HEK293 (cell line): ENCODE measurements at regions not wholly inside any gene's neighbourhood (a gene's known extent, or its start where the extent isn't known, plus 50 kb on each side); places are given as distances from the start of the nearest gene placed in this dataset.

Source experiments
- CTCF ChIA-PET: fragments of 350-600 bp; formaldehyde crosslinking; extraction: SDS; loops from one replicate; lab custom pipeline; 2021; ENCODE audit warnings: antibody characterized with exemption; lab: Yijun Ruan, JAX
- POLR2A ChIA-PET: fragments of 300-600 bp; formaldehyde crosslinking; extraction: SDS; loops from one replicate; lab custom pipeline; 2020; ENCODE audit warnings: antibody characterized with exemption, inconsistent platforms; lab: Yijun Ruan, JAX
- H3K27ac ChIP-seq: fragments of 200-500 bp; sonication (Bioruptor generic); 2 replicates; pipeline ENCODE4 v1.5.1; 2014; ENCODE audit warnings: low read depth, low read length, control low read depth, inconsistent platforms; ENCODE audit errors: extremely low read depth
- H3K36me3 ChIP-seq, 2 experiments: fragments of 200-500 bp in 1 of 2; sonication (Bioruptor generic) in 1 of 2; 1 replicate in 1 of 2; 2 replicates in 1 of 2; pipeline ENCODE4 v1.5.1; 2014 to 2017; ENCODE audit warnings: inconsistent platforms in 2 of 2, low read length in 2 of 2; ENCODE audit not compliant: control insufficient read depth in 2 of 2, insufficient read depth in 1 of 2
- H3K4me1 ChIP-seq: fragments of 200-500 bp; sonication (Bioruptor generic); 2 replicates; pipeline ENCODE4 v1.5.1; 2014; ENCODE audit warnings: mild to moderate bottlenecking, low read length, inconsistent platforms; ENCODE audit not compliant: control insufficient read depth, insufficient read depth
- H3K4me3 ChIP-seq: 2 replicates; pipeline ENCODE4 v1.5.1; 2011; ENCODE audit warnings: low read depth, mild to moderate bottlenecking, control low read depth, low read length, moderate library complexity
- H3K9me3 ChIP-seq: fragments of 200-500 bp; sonication (Bioruptor generic); 2 replicates; pipeline ENCODE4 v1.5.1; 2014; ENCODE audit warnings: low read depth, low read length, inconsistent platforms; ENCODE audit not compliant: control insufficient read depth, insufficient read depth
- ELK4 ChIP-seq: IDR thresholded peaks from 2 replicates; pipeline ENCODE4 v1.6.1; 2011; ENCODE audit warnings: mild to moderate bottlenecking, low read depth, low read length, borderline replicate concordance
- KLF7 ChIP-seq: fragments of 450-650 bp; formaldehyde crosslinking; IDR thresholded peaks from 2 replicates; pipeline ENCODE4 v1.5.1; 2016; ENCODE audit warnings: missing biosample characterization, missing genetic modification characterization, borderline replicate concordance
- KLF8 ChIP-seq: fragments of 450-650 bp; formaldehyde crosslinking; IDR thresholded peaks from 2 replicates; pipeline ENCODE4 v1.5.1; 2016; ENCODE audit warnings: missing biosample characterization, missing genetic modification characterization
- SALL2 ChIP-seq: fragments of 450-650 bp; formaldehyde crosslinking; IDR thresholded peaks from 2 replicates; pipeline ENCODE4 v1.5.0; 2017; ENCODE audit warnings: missing biosample characterization, mild to moderate bottlenecking, missing genetic modification characterization, borderline replicate concordance
- ZBTB17 ChIP-seq: fragments of 450-650 bp; formaldehyde crosslinking; IDR thresholded peaks from 2 replicates; pipeline ENCODE4 v1.5.1; 2016; ENCODE audit warnings: missing biosample characterization, missing genetic modification characterization
- ZBTB48 ChIP-seq: fragments of 450-650 bp; formaldehyde crosslinking; IDR thresholded peaks from 2 replicates; pipeline ENCODE4 v1.5.1; 2016; ENCODE audit warnings: missing biosample characterization, missing genetic modification characterization
- ZFP37 ChIP-seq: fragments of 450-650 bp; formaldehyde crosslinking; IDR thresholded peaks from 2 replicates; pipeline ENCODE4 v1.5.1; 2016; ENCODE audit warnings: missing biosample characterization, missing genetic modification characterization
- ZNF214 ChIP-seq: fragments of 450-650 bp; formaldehyde crosslinking; IDR thresholded peaks from 2 replicates; pipeline ENCODE4 v1.5.1; 2017; ENCODE audit warnings: missing biosample characterization, mild to moderate bottlenecking, missing genetic modification characterization, borderline replicate concordance
- ZNF221 ChIP-seq: fragments of 450-650 bp; formaldehyde crosslinking; IDR thresholded peaks from 2 replicates; pipeline ENCODE4 v1.5.1; 2017; ENCODE audit warnings: missing biosample characterization, missing genetic modification characterization, borderline replicate concordance
- ZNF335 ChIP-seq: fragments of 450-650 bp; formaldehyde crosslinking; conservative IDR thresholded peaks from 2 replicates; pipeline ENCODE4 v1.5.1; 2016; ENCODE audit warnings: missing biosample characterization, missing genetic modification characterization
- ZNF366 ChIP-seq: fragments of 450-650 bp; formaldehyde crosslinking; conservative IDR thresholded peaks from 2 replicates; pipeline ENCODE4 v1.5.1; 2016; ENCODE audit warnings: missing biosample characterization, missing genetic modification characterization
- ZNF394 ChIP-seq: fragments of 450-650 bp; formaldehyde crosslinking; IDR thresholded peaks from 2 replicates; pipeline ENCODE4 v1.5.1; 2016; ENCODE audit warnings: missing biosample characterization, missing genetic modification characterization, mild to moderate bottlenecking, moderate library complexity, borderline replicate concordance
- ZNF501 ChIP-seq: fragments of 450-650 bp; formaldehyde crosslinking; IDR thresholded peaks from 2 replicates; pipeline ENCODE4 v1.5.1; 2016; ENCODE audit warnings: missing biosample characterization, missing genetic modification characterization
- ZNF529 ChIP-seq: fragments of 450-650 bp; formaldehyde crosslinking; IDR thresholded peaks from 2 replicates; pipeline ENCODE4 v1.5.1; 2017; ENCODE audit warnings: missing genetic modification characterization, missing biosample characterization; ENCODE audit not compliant: insufficient replicate concordance
- ZNF548 ChIP-seq: fragments of 450-650 bp; formaldehyde crosslinking; IDR thresholded peaks from 2 replicates; pipeline ENCODE4 v1.5.1; 2016; ENCODE audit warnings: missing biosample characterization, missing genetic modification characterization
- ZNF560 ChIP-seq: fragments of 450-650 bp; formaldehyde crosslinking; IDR thresholded peaks from 2 replicates; pipeline ENCODE4 v1.5.1; 2017; ENCODE audit warnings: missing biosample characterization, missing genetic modification characterization, borderline replicate concordance
- ZNF610 ChIP-seq: fragments of 450-650 bp; formaldehyde crosslinking; IDR thresholded peaks from 2 replicates; pipeline ENCODE4 v1.5.1; 2016; ENCODE audit warnings: missing biosample characterization, missing genetic modification characterization, borderline replicate concordance
- ZNF623 ChIP-seq: fragments of 450-650 bp; formaldehyde crosslinking; IDR thresholded peaks from 2 replicates; pipeline ENCODE4 v1.5.1; 2016; ENCODE audit warnings: missing biosample characterization, missing genetic modification characterization
- ZNF624 ChIP-seq: fragments of 450-650 bp; formaldehyde crosslinking; IDR thresholded peaks from 2 replicates; pipeline ENCODE4 v1.5.1; 2017; ENCODE audit warnings: missing biosample characterization, missing genetic modification characterization
- ZNF658 ChIP-seq: fragments of 450-650 bp; formaldehyde crosslinking; IDR thresholded peaks from 2 replicates; pipeline ENCODE4; 2016; ENCODE audit warnings: missing biosample characterization, missing genetic modification characterization
- ZNF660 ChIP-seq: fragments of 450-650 bp; IDR thresholded peaks from 2 replicates; pipeline ENCODE4 v1.5.1; 2018; ENCODE audit warnings: missing biosample characterization, mild to moderate bottlenecking, missing genetic modification characterization
- ZNF747 ChIP-seq: fragments of 450-650 bp; formaldehyde crosslinking; IDR thresholded peaks from 2 replicates; pipeline ENCODE4 v1.5.1; 2016; ENCODE audit warnings: missing biosample characterization, missing genetic modification characterization
- ZNF785 ChIP-seq: fragments of 450-650 bp; formaldehyde crosslinking; IDR thresholded peaks from 2 replicates; pipeline ENCODE4 v1.5.1; 2016; ENCODE audit warnings: missing biosample characterization, missing genetic modification characterization
- ZNF791 ChIP-seq: fragments of 450-650 bp; formaldehyde crosslinking; IDR thresholded peaks from 2 replicates; pipeline ENCODE4 v1.5.1; 2016; ENCODE audit warnings: missing biosample characterization, missing genetic modification characterization
- ZSCAN16 ChIP-seq: fragments of 450-650 bp; formaldehyde crosslinking; IDR thresholded peaks from 2 replicates; pipeline ENCODE4 v1.5.1; 2016; ENCODE audit warnings: missing biosample characterization, missing genetic modification characterization
- TF ChIP-seq, protein P1 (sequence below): fragments of 450-650 bp; formaldehyde crosslinking; IDR thresholded peaks from 2 replicates; pipeline ENCODE4 v1.5.1; 2017; ENCODE audit warnings: missing biosample characterization, missing genetic modification characterization
- TF ChIP-seq, protein P2 (sequence below): fragments of 450-650 bp; formaldehyde crosslinking; IDR thresholded peaks from 2 replicates; pipeline ENCODE4 v1.5.1; 2016; ENCODE audit warnings: missing biosample characterization, missing genetic modification characterization

DNA sequence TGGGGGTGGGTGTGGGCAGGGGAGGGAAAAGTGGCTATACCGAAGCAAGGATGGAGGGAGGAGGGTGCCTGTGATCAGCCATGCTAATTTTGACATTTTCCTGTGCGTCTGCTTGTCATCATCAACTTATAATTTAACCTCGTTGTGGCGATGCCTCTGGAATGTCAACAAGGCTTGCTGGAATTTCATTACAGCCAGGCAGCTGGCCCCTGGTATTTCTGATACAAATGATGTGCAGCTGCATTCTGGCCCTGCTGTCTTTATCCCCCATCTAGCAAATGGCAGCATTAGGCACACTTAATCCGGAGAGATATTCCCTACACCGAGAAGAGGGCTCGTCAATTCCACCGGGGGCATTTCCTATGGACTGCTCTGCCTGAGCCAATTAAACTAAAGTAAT lies 278.3 kb upstream of the CCL2 start:
- CTCF ChIA-PET: interaction anchor here (0.6 kb wide), 1 partner anchor 45 kb away, joined by 3 read pairs; no protein-coding TSS in a partner anchor

DNA sequence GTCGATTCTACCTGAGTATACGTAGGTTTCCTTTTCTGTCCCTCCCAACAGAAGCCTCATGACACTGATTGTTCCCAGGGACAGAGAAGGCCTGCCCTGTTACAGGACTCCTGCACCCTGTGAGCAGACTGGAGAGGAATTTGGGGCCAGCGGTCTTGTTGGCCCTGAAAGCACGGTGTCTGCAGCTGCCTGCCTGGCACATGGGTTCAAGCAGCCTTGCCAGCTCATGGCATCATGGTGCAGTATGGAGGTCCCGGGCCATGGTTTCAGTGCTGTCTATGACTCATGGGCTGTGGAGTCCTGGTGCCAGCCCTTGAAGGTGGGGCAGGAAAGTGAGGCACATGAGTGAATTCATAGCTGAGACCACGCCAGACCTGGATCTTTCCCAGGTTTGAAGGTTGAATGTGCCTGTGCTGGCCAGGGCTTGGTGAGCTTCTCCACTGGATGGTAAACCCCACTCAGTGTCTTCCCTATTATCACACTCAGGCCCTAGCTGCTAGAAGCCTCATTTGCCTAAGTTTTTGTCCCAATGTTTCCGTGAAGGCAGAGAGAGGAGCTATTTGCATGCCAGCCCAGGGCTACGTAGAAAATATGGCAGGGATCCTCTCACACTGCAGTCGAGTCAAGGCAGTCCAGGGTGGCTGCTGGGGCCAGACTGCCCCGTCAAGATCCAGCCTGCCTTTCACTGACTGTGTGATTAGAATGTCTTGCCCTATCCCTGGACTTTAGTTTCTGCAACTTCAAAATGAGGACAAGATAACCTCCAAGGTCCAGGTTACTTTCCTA lies 277.2 kb upstream of the CCL2 start:
- ChIA-PET POLR2A (no interaction called here), CTCF (no interaction called here)
- H3K9me3 ChIP-seq: no peaks in the 10 kb centered on the region
- no peaks in the 10 kb centered on the region for H3K36me3 ChIP-seq
- no peak overlapping the region for H3K4me3 ChIP-seq
- TF ChIP-seq ZNF658 (tag by site-specific recombination) (no peak), KLF8 (tag by site-specific recombination) (no peak), ZSCAN16 (tag by site-specific recombination) (no peak), ZNF747 (no peak), ZNF529 (no peak), ZNF366 (tag by site-specific recombination) (no peak), ZNF660 (no peak), ZNF221 (tag by site-specific recombination) (no peak), ZNF785 (tag by site-specific recombination) (no peak), SALL2 (no peak), ZNF548 (tag by site-specific recombination) (no peak), ZNF624 (tag by site-specific recombination) (no peak)
- TF ChIP-seq, protein P1, sequence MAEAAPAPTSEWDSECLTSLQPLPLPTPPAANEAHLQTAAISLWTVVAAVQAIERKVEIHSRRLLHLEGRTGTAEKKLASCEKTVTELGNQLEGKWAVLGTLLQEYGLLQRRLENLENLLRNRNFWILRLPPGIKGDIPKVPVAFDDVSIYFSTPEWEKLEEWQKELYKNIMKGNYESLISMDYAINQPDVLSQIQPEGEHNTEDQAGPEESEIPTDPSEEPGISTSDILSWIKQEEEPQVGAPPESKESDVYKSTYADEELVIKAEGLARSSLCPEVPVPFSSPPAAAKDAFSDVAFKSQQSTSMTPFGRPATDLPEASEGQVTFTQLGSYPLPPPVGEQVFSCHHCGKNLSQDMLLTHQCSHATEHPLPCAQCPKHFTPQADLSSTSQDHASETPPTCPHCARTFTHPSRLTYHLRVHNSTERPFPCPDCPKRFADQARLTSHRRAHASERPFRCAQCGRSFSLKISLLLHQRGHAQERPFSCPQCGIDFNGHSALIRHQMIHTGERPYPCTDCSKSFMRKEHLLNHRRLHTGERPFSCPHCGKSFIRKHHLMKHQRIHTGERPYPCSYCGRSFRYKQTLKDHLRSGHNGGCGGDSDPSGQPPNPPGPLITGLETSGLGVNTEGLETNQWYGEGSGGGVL (tag by site-specific recombination): no peak
- TF ChIP-seq, protein P2, sequence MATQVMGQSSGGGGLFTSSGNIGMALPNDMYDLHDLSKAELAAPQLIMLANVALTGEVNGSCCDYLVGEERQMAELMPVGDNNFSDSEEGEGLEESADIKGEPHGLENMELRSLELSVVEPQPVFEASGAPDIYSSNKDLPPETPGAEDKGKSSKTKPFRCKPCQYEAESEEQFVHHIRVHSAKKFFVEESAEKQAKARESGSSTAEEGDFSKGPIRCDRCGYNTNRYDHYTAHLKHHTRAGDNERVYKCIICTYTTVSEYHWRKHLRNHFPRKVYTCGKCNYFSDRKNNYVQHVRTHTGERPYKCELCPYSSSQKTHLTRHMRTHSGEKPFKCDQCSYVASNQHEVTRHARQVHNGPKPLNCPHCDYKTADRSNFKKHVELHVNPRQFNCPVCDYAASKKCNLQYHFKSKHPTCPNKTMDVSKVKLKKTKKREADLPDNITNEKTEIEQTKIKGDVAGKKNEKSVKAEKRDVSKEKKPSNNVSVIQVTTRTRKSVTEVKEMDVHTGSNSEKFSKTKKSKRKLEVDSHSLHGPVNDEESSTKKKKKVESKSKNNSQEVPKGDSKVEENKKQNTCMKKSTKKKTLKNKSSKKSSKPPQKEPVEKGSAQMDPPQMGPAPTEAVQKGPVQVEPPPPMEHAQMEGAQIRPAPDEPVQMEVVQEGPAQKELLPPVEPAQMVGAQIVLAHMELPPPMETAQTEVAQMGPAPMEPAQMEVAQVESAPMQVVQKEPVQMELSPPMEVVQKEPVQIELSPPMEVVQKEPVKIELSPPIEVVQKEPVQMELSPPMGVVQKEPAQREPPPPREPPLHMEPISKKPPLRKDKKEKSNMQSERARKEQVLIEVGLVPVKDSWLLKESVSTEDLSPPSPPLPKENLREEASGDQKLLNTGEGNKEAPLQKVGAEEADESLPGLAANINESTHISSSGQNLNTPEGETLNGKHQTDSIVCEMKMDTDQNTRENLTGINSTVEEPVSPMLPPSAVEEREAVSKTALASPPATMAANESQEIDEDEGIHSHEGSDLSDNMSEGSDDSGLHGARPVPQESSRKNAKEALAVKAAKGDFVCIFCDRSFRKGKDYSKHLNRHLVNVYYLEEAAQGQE (tag by site-specific recombination): no peak
- no peak overlapping the region for H3K27ac ChIP-seq
- peaks cover 17% of the 10 kb centered on the region for H3K4me1 ChIP-seq

More for the DNA sequence above, 278.3 kb upstream of the CCL2 start:
- Histone ChIP-seq H3K36me3 (no peaks in the 10 kb centered on the region), H3K4me1 (peaks cover 7% of the 10 kb centered on the region), H3K9me3 (no peaks in the 10 kb centered on the region), H3K27ac (no peak overlapping the region), H3K4me3 (no peak overlapping the region)
- TF ChIP-seq ZFP37 (no peak), ZNF791 (tag by site-specific recombination) (no peak), ZNF623 (no peak), ZBTB17 (tag by site-specific recombination) (no peak), ZBTB48 (tag by site-specific recombination) (no peak), KLF7 (tag by site-specific recombination) (no peak), ZNF214 (tag by site-specific recombination) (no peak), ZNF610 (tag by site-specific recombination) (no peak), ZNF335 (tag by site-specific recombination) (no peak), ZNF501 (tag by site-specific recombination) (no peak), ZNF560 (no peak), ZNF394 (tag by site-specific recombination) (no peak), ELK4 (no peak)
- POLR2A ChIA-PET: no interaction called here
